HG03521 (cell line): ENCODE measurements at regions not wholly inside any gene's neighbourhood (a gene's known extent, or its start where the extent isn't known, plus 50 kb on each side); places are given as distances from the start of the nearest gene placed in this dataset.
"Not testable (repeated sequence)": the region's sequence is repeated elsewhere in the genome, so short reads cannot be mapped to it uniquely, and the experiment has no call there.

ENCODE experiments used
- ATAC-seq: cut with Tn5 transposase; IDR thresholded peaks from one replicate; pipeline ENCODE4 v1.9.1; 2021; ENCODE audit warnings: mild to moderate bottlenecking, moderate library complexity; ENCODE audit not compliant: unreplicated experiment

- no peak for ATAC-seq
These were observed 101.7 kb downstream of the ADAMTS15 start for GRCh38 chr11:130550150-130550549.

- ATAC-seq, result no peak
These were observed 102.5 kb downstream of the ADAMTS15 start for GRCh38 chr11:130550984-130551383.

GRCh38 chr11:130551388-130551787 is 102.9 kb downstream of the ADAMTS15 start:
- no peak for ATAC-seq

- no peak for ATAC-seq
These were observed 104.9 kb downstream of the ADAMTS15 start for GRCh38 chr11:130553306-130553705.

- no peak for ATAC-seq
These were observed 106.0 kb downstream of the ADAMTS15 start for GRCh38 chr11:130554241-130555055.

- ATAC-seq, result no peak
These were observed 106.9 kb downstream of the ADAMTS15 start for GRCh38 chr11:130555251-130555841.

GRCh38 chr11:130560000-130560780 is 111.7 kb downstream of the ADAMTS15 start:
- no peak for ATAC-seq

- ATAC-seq, result no peak
These were observed 112.3 kb downstream of the ADAMTS15 start for GRCh38 chr11:130560781-130561109.

GRCh38 chr11:130561441-130561881 is 113.0 kb downstream of the ADAMTS15 start:
- no peak for ATAC-seq

- ATAC-seq, result no peak
These were observed 114.1 kb downstream of the ADAMTS15 start for GRCh38 chr11:130562549-130562948.

- not testable (repeated sequence) for ATAC-seq
These were observed 117.9 kb downstream of the ADAMTS15 start for GRCh38 chr11:130566360-130566759.

- ATAC-seq, result no peak
These were observed 123.1 kb downstream of the ADAMTS15 start for GRCh38 chr11:130571519-130571918.

GRCh38 chr11:130571947-130572584 is 123.6 kb downstream of the ADAMTS15 start:
- ATAC-seq, result no peak

- no peak for ATAC-seq
These were observed 125.3 kb downstream of the ADAMTS15 start for GRCh38 chr11:130573767-130574166.

- no peak for ATAC-seq
These were observed 126.3 kb downstream of the ADAMTS15 start for GRCh38 chr11:130574740-130575139.

- ATAC-seq, result no peak
These were observed 127.7 kb downstream of the ADAMTS15 start for GRCh38 chr11:130576146-130576545.

- ATAC-seq, result no peak
These were observed 130.4 kb downstream of the ADAMTS15 start for GRCh38 chr11:130578738-130579368.

GRCh38 chr11:130580372-130580771 is 131.9 kb downstream of the ADAMTS15 start:
- no peak for ATAC-seq

GRCh38 chr11:130580891-130581492 is 132.5 kb downstream of the ADAMTS15 start:
- ATAC-seq, result no peak

- ATAC-seq, result no peak
These were observed 133.2 kb downstream of the ADAMTS15 start for GRCh38 chr11:130581646-130582045.
